A673 (cell line): ENCODE measurements at regions not wholly inside any gene's neighbourhood (a gene's known extent, or its start where the extent isn't known, plus 50 kb on each side); places are given as distances from the start of the nearest gene placed in this dataset.

Source experiments
- CTCF ChIP-seq: fragments of 300-800, 200-600 bp; sonication (generic); conservative IDR thresholded peaks from 2 replicates; pipeline ENCODE4 v1.5.1; 2017; ENCODE audit warnings: low read depth, mild to moderate bottlenecking, antibody characterized with exemption, low read length, moderate library complexity, mixed read lengths
- EZH2 ChIP-seq: fragments of 200-600 bp; sonication (generic); IDR thresholded peaks from 2 replicates; pipeline ENCODE4 v1.6.1; 2017; ENCODE audit warnings: borderline replicate concordance, low read depth, mild to moderate bottlenecking, mixed read lengths, antibody characterized with exemption, low read length; ENCODE audit not compliant: poor library complexity, severe bottlenecking

- no peak for TF ChIP-seq CTCF
- no peak for TF ChIP-seq EZH2
These were observed 225.3 kb downstream of the TGFB2 start for GRCh38 chr1:218570456-218570855.
